Erythroblast (primary cell): ENCODE measurements at regions not wholly inside any gene's neighbourhood (a gene's known extent, or its start where the extent isn't known, plus 50 kb on each side); places are given as distances from the start of the nearest gene placed in this dataset.
A peak's percentile ranks its signal among the peaks of the same experiment; 100 is the strongest.

ENCODE experiments used
- DNase-seq, 2 experiments: peaks; one replicate each; lab custom pipeline; 2025; lab: John Stamatoyannopoulos, UW
- GATA1 ChIP-seq: IDR thresholded peaks from 2 replicates; pipeline ENCODE4 v1.6.1; 2011; ENCODE audit warnings: low read depth, mild to moderate bottlenecking, control low read depth, low read length, moderate library complexity
- POLR2A ChIP-seq: IDR thresholded peaks from 2 replicates; pipeline ENCODE4 v1.6.1; 2011; ENCODE audit warnings: mild to moderate bottlenecking, low read length

DNA sequence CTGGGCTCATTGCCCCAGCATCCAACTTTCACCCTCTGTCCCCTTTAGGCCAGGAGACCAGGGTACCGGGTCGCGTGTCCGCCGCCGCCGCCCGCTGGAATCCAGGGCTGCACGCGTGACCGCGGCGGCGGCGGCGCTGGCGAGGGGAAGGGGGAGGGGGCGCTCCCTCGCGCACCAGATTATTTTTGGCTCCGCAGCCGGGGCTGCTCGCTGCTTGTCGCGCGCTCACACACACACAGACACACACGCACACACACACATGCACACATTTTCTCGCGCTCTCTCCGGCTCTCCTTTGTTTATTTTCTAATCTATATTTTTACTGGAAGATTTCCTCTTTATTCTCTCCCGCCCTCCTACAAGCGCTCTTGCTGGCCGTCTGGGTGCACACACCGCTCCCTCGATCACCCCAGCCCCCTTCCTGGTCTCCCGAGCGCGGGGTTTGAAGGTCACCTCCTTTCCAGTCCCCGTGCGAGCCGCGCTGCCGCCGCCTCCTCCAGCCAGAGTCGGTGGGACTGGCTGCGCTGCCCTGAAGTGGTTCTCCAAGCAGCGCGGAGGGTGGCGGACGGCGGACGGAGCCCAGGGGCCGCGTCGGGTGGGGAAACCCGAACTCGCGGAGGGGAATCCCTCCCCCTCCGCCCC is 921.4 kb upstream of the EEF2KMT start:
- DNase-seq = no peak
- TF ChIP-seq POLR2A = no peak
- TF ChIP-seq GATA1 = no peak

DNA sequence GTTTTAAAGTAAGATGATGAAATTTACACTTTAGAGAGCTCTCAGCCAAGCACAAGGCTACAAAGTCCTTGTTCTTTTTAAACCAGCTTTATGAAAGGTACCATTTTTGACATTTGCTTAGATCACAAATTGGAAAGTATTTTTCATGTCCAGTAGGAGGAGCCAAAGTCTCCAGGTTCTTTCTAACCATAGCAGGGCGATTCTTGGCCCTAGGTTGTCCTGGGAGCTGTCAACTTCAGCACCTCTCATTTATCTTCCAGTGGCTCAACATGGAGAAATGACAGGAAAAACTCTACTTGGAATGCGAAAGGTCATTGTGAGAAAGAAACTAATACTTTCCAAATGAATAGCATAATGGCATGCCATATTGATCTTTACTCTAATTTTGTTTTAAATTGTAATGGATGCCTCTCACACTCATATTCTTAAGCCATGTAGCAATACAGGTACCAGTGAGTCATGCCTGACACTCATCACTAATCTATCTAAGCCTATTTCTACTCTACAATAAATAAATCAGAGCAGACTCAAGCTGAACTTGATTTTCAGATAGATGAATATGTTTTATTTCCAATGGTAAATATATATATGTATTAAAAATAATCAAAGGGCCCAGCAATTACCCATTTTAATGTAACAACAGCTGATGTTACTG is 919.1 kb upstream of the EEF2KMT start:
- TF ChIP-seq GATA1 (no peak), POLR2A (no peak)
- DNase-seq = peak; percentile 11 to 21

DNA sequence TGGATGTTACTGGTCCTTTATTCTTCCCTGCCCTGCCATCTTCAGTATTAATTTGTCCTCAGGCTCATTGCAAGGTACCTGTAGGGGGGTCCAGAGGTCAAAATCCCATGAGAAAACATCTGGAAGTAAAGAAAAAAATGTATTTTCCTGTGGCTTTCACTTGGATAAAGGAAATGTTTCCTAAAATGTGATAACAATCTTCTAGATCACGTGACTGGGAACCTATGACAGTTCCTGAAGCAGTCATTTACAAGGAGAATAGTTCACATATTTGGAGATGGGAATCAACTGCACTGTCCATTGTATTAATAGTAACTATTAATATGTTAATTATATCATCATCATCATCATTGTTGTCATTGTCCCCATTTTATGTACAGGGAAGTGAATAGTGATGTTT is 915.1 kb upstream of the EEF2KMT start:
- DNase-seq = no peak
- TF ChIP-seq GATA1 = no peak
- no peak for TF ChIP-seq POLR2A

DNA sequence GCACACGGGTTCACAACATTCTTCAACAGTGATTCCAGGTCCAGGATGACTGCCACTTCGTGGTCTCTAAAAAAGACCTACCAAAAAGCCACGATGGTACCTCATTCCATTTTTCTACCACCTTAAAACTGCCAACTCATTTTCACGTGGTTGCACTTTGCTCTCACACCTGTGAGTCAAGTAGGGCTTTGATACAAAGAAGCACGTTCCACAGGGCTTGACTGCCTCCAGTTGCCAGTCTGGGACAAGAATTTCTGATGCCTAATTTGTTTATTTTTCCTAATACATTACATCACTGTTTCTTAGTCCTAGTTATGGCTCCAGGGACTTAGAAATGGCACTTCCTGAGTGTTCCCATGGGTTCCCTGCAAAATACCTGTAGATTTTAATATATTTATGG is 911.6 kb upstream of the EEF2KMT start:
- TF ChIP-seq GATA1 = no peak
- no peak for TF ChIP-seq POLR2A
- DNase-seq = no peak

DNA sequence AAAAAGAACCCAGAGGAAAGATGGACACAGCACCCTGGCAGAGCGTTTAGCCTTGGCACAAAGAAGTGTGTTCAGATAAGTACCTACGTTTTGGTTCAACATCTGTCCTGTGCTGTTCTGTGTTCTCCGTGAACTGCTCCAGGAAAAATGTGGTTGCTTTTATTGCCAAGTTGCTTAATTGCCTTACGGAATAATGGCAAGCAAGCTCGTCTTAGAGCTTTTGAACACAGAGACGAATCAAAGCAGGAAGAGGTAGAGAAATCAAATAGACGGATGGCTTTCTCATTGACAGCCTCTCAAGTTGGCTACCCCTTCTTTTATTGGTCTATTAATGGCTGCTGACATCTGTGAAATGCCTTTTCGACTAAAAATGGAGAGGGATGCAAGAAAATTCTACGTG is 911.1 kb upstream of the EEF2KMT start:
- TF ChIP-seq POLR2A (no peak), GATA1 (no peak)
- no peak for DNase-seq

DNA sequence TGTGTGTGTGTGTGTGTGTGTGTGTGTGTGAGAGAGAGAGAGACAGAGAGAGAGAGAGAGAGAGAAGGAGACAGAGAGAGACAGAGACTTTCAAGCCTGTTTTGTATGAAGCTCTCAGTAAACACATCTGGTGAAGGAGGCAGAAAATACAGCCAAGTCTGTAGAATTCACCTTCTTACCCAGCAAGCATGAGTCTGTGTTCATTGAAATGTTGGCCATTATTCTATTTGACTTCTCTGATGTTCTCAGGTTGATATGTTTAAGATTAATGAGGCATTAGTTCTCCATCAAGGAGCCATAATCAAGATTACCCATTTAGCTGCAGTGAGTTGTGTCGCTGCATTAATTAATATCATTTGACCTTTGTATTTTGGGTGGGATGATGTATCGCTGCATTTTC is 895.8 kb upstream of the EEF2KMT start:
- no peak for TF ChIP-seq GATA1
- TF ChIP-seq POLR2A = no peak
- DNase-seq = no peak

DNA sequence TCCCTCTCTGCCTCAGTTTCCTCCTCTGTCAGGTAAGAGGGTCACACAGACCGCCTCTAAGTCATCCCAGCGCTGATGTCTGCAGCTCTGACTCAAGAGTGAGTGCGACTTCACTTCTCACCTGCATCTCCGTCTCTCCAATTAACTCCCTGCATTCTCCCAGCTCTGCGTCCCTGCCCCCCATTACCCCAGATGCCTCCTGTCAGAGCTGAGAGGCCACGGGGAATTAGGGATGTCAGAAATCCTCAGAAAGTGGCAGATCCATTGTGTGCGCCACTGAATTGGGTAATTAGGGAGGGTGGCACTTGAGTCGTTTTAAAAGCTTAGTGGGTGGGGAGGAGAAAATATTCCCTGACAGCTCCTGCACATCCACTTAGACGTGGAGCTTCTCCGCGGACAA is 885.4 kb upstream of the EEF2KMT start:
- TF ChIP-seq POLR2A (no peak), GATA1 (no peak)
- DNase-seq = no peak

DNA sequence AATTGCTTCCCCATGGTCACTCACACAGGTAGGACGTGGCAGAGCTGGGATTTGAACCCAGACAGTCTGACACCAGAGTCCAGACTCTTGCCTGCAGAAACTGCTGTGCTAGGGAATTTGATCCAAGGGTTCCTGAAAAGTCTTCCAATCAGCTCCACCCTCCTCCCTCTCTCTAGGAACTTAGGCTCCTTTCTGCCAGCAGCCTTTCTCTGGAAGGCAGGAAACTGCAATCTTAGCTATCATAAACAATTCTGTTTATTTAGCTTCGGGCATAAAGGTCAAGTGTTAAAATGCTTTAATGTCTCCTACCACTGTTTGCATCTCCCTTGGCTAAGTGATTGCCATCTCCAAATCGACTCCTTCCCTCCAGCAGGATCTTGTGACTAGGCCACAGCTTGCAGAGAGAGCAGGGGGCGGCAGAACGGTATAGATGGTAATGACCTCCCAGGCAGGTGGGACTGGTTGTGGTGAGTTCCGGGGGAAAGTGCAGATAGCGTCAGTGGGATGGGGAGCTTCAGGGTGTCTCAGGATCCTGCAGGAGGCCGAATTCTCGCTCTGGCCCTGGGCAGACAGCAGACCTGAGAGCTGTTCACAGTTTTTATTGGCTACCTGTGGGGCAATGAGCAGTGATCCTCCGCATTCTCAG is 882.4 kb upstream of the EEF2KMT start:
- no peak for TF ChIP-seq POLR2A
- TF ChIP-seq GATA1 = no peak

DNA sequence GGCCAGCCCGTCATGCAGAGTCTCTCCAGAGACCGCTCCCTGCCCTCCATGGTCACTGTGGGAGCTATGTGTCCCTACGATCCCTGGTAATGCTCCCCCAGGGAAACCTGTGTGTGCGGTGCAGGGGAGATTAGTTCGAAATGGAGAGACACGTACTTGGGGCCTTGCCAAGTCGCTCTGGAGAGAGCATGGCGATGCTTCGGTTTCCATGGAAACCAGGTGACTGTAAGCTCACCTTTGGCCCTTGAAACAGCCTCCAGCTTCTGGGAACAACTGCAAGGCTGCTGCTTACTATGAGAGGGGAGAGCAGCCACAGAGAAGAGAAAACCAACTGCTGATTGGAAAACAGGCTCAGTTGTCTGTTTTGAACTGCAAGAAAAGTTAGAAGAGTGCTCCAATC is 879.7 kb upstream of the EEF2KMT start:
- TF ChIP-seq GATA1 (no peak), POLR2A (no peak)
- no peak for DNase-seq

More for the DNA sequence above, 882.4 kb upstream of the EEF2KMT start:
- no peak for DNase-seq

DNA sequence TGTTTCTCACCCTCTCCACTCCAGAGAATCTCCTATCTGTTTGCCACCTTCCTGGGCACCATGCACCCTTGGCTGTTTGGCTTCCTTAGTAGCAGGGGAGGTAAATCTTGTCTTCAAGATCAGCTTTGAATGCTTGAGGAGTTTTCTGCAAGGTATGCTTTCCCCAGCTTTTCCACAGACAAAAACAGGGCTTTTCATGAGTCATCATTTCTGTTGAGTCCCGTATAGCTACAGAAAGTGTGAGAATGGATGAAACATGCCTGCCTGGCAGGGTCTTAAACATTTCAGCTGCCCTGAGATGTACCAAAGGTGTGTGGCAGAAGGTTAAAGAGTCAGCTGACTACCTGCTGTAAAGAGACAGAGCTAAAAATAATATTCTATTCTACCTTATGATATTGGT is 875.2 kb upstream of the EEF2KMT start:
- no peak for DNase-seq
- no peak for TF ChIP-seq POLR2A
- no peak for TF ChIP-seq GATA1

DNA sequence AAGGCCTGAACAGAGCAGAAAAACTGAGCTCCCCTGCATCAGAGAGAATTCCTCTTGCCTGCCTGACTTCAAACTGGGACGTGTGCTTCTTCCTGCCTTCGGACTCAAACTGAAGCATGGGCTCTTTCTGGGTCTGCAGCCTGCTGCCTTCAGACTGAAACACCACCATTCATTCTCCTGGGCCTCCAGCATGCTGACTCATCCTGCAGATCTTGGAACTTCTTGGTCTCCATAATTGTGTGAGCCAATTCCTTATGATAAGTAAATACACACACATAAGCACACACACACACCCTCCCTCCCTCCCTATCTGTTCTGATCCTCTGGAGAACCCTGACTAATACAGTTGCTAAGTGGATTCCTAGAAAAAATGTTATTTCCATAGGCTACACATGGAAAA is 874.3 kb upstream of the EEF2KMT start:
- TF ChIP-seq POLR2A (no peak), GATA1 (no peak)
- DNase-seq = no peak

DNA sequence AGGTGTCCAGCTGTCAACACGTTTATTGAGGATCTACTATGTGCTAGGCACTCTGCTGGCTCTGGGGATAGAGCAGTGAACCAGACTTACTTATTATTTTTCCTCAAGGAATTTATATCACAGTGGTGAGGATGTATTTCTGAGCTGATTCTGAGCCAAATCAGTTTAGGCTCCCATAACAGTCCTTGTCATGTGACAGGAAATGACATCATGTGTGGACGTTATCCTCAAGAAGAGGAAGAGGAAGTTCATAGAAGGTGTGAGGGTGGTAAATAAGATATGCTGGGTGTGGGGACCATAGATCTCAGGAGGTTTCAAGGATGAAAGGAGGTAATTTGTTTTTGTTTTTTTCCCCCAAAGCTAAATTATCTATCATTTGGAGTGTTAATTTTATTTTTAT is 873.5 kb upstream of the EEF2KMT start:
- no peak for DNase-seq
- TF ChIP-seq GATA1 = no peak
- no peak for TF ChIP-seq POLR2A

DNA sequence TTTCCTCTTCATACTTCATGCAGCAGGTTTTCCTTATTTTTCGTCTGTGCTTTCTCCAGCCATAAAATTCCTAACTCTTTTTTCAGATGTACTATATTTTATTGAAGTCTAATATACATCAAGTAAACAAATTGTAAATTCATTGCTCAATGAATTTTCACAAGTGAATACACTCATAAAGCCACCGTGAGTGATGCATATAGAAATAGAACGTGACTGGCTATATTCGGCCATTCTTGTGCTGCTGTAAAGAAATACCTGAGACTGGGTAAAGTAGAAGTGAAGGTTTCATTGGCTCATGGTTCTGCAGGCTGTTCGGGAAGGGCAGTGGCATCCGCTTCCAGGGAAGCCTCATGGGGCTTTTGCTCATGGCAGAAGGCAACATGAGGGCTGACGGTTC is 868.4 kb upstream of the EEF2KMT start:
- DNase-seq = no peak
- TF ChIP-seq GATA1 (no peak), POLR2A (no peak)

DNA sequence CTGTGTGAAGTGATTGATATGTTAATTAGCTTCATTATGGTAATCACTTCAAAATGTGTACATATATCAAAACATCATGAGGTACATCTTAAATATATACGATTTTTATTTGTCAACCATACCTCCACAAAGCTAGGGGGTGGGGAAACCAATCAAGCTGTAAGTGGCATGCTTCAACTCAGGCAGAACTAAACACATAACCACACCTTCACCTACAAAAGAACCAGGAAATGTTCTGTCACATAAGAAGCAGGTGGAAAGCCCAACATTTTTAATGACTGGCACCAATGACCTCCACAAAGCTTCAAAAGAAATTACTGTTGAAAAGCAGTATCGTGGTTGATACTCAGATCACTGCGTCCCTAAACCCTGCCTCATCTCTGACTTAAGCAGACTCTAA is 867.7 kb upstream of the EEF2KMT start:
- TF ChIP-seq GATA1 = no peak
- no peak for TF ChIP-seq POLR2A

DNA sequence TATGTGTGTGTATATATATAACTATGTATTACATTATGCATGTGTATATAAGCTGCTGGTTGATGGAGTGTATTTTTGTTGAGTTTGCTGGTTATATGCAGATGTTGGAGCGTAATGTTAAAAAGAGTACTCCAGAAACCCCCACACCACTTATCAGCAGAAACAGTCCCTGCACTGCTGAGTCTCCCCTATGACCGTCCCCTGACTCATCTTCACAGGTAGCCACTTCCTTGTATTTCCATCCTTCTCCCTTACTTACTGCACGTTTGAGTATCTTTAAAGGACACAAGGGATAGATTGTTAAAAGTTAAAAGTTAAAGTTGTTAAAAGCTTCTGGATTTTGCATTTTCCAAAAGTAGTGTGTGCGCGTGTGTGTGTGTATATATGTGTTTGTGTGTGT is 853.9 kb upstream of the EEF2KMT start:
- TF ChIP-seq POLR2A (no peak), GATA1 (no peak)
- DNase-seq = no peak

More for the DNA sequence above, 867.7 kb upstream of the EEF2KMT start:
- DNase-seq = no peak
